HL-60/S4 treated with phorbol 12-myristate 13-acetate at 8.2 ng/mL for 4 days and 3 days (cell line): ENCODE measurements at regions not wholly inside any gene's neighbourhood (a gene's known extent, or its start where the extent isn't known, plus 50 kb on each side); places are given as distances from the start of the nearest gene placed in this dataset.

Experiments used
- in situ Hi-C: fragments of 300-500 bp; cut with MboI; formaldehyde crosslinking; loops from 2 replicates; pipeline ENCODE4 v1.15.0; 2022; ENCODE audit warnings: low sequenced_read_pairs

GRCh38 chr10:123402656-123403055 is 248.5 kb downstream of the BUB3 start:
- in situ Hi-C loops = no loop called here

GRCh38 chr10:123404357-123404756 is 250.2 kb downstream of the BUB3 start:
- in situ Hi-C loops = no loop called here

GRCh38 chr10:123408660-123409059 is 254.5 kb downstream of the BUB3 start:
- in situ Hi-C loops = no loop called here

GRCh38 chr10:123409426-123409825 is 255.2 kb downstream of the BUB3 start:
- in situ Hi-C loops = no loop called here

GRCh38 chr10:123409884-123410283 is 255.7 kb downstream of the BUB3 start:
- in situ Hi-C loops = no loop called here

GRCh38 chr10:123413353-123413752 is 252.8 kb upstream of the GPR26 start:
- in situ Hi-C loops = no loop called here

- in situ Hi-C loops = no loop called here
These were observed 250.6 kb upstream of the GPR26 start for GRCh38 chr10:123415523-123415922.

GRCh38 chr10:123417414-123417813 is 248.7 kb upstream of the GPR26 start:
- in situ Hi-C loops = no loop called here

- in situ Hi-C loops = no loop called here
These were observed 244.7 kb upstream of the GPR26 start for GRCh38 chr10:123421461-123421860.

- in situ Hi-C loops = no loop called here
These were observed 243.9 kb upstream of the GPR26 start for GRCh38 chr10:123422261-123422660.

- in situ Hi-C loops = no loop called here
These were observed 241.6 kb upstream of the GPR26 start for GRCh38 chr10:123424537-123424936.

GRCh38 chr10:123425680-123426079 is 240.5 kb upstream of the GPR26 start:
- in situ Hi-C loops = no loop called here

GRCh38 chr10:123427165-123427786 is 238.9 kb upstream of the GPR26 start:
- in situ Hi-C loops = no loop called here

- in situ Hi-C loops = no loop called here
These were observed 237.8 kb upstream of the GPR26 start for GRCh38 chr10:123428391-123428790.

- in situ Hi-C loops = no loop called here
These were observed 236.4 kb upstream of the GPR26 start for GRCh38 chr10:123429706-123430221.

- in situ Hi-C loops = no loop called here
These were observed 232.6 kb upstream of the GPR26 start for GRCh38 chr10:123433539-123433938.

GRCh38 chr10:123434435-123435039 is 231.6 kb upstream of the GPR26 start:
- in situ Hi-C loops = no loop called here

GRCh38 chr10:123442901-123443300 is 223.3 kb upstream of the GPR26 start:
- in situ Hi-C loops = no loop called here

- in situ Hi-C loops = no loop called here
These were observed 222.2 kb upstream of the GPR26 start for GRCh38 chr10:123443924-123444323.

GRCh38 chr10:123445261-123445775 is 220.8 kb upstream of the GPR26 start:
- in situ Hi-C loops = no loop called here

GRCh38 chr10:123446449-123447156 is 219.6 kb upstream of the GPR26 start:
- in situ Hi-C loops = no loop called here
